ENCODE measurements at regions not wholly inside any gene's neighbourhood (a gene's known extent, or its start where the extent isn't known, plus 50 kb on each side); places are given as distances from the start of the nearest gene placed in this dataset.

- POLR2A ChIA-PET (ENCODE audit: unreplicated experiment): no interaction called here
Observed at GRCh38 chr2:489838-490237, 187.4 kb downstream of the TMEM18 start.

GRCh38 chr2:489084-489483 lies 188.1 kb downstream of the TMEM18 start:
- H4K20me1 ChIP-seq (ENCODE audit: insufficient read depth): no peaks in the 10 kb centered on the region
- no peak overlapping the region for H3K27ac ChIP-seq
- H2AFZ ChIP-seq: no peak overlapping the region
- H3K4me2 ChIP-seq: no peak overlapping the region
- no peaks in the 10 kb centered on the region for H3K79me2 ChIP-seq (ENCODE audit: low read depth)
- no peaks in the 10 kb centered on the region for H3K36me3 ChIP-seq (ENCODE audit: low read depth)
- no peaks in the 10 kb centered on the region for H3K4me1 ChIP-seq (replicated peaks; ENCODE audit: insufficient read depth)
- H3K9me3 ChIP-seq (ENCODE audit: insufficient read depth, low read depth): no peaks in the 10 kb centered on the region
- no TSS peak for BruUV-seq (replicated peaks)
- H3K27me3 ChIP-seq (ENCODE audit: insufficient read depth, low read depth): peaks cover 72% of the 10 kb centered on the region
- no peak for DNase-seq
- intact Hi-C loops (cut with micrococcal nuclease; ENCODE audit: unreplicated experiment): no loop called here
- ChIA-PET POLR2A (ENCODE audit: unreplicated experiment) (no interaction called here), CTCF (no interaction called here)
- H3K9me2 ChIP-seq (ENCODE audit: insufficient read depth): no peaks in the 10 kb centered on the region
- H3F3A ChIP-seq (ENCODE audit: insufficient read depth, low read depth): no peaks in the 10 kb centered on the region
- no peak for TF ChIP-seq CTCF (conservative IDR thresholded peaks at IDR 0.05)
- TF ChIP-seq EZH2 (IDR thresholded peaks at IDR 0.05; ENCODE audit: low read depth): no peak
- H3K4me3 ChIP-seq: no peak overlapping the region

More at GRCh38 chr2:489838-490237, 187.4 kb downstream of the TMEM18 start:
- Histone ChIP-seq H3K27ac (no peak overlapping the region), H3K4me1 (replicated peaks; ENCODE audit: insufficient read depth) (no peaks in the 10 kb centered on the region), H3K9me3 (ENCODE audit: insufficient read depth, low read depth) (no peaks in the 10 kb centered on the region), H3K9me2 (ENCODE audit: insufficient read depth) (no peaks in the 10 kb centered on the region), H3K27me3 (ENCODE audit: insufficient read depth, low read depth) (peaks cover 72% of the 10 kb centered on the region), H3K36me3 (ENCODE audit: low read depth) (no peaks in the 10 kb centered on the region), H4K20me1 (ENCODE audit: insufficient read depth) (no peaks in the 10 kb centered on the region), H3K4me3 (no peak overlapping the region), H2AFZ (no peak overlapping the region), H3K4me2 (no peak overlapping the region), H3K79me2 (ENCODE audit: low read depth) (no peaks in the 10 kb centered on the region), H3F3A (ENCODE audit: insufficient read depth, low read depth) (no peaks in the 10 kb centered on the region)
- no peak for TF ChIP-seq EZH2 (IDR thresholded peaks at IDR 0.05; ENCODE audit: low read depth)
- TF ChIP-seq CTCF (conservative IDR thresholded peaks at IDR 0.05): no peak
- no peak for DNase-seq
- intact Hi-C loops (cut with micrococcal nuclease; ENCODE audit: unreplicated experiment): no loop called here
- CTCF ChIA-PET: no interaction called here
- BruUV-seq (replicated peaks): no TSS peak

GRCh38 chr2:487186-488079 lies 189.8 kb downstream of the TMEM18 start:
- Histone ChIP-seq H3K27me3 (ENCODE audit: insufficient read depth, low read depth) (peaks cover 62% of the 10 kb centered on the region), H3K9me2 (ENCODE audit: insufficient read depth) (no peaks in the 10 kb centered on the region), H4K20me1 (ENCODE audit: insufficient read depth) (no peaks in the 10 kb centered on the region), H3K4me1 (replicated peaks; ENCODE audit: insufficient read depth) (no peaks in the 10 kb centered on the region), H3K79me2 (ENCODE audit: low read depth) (no peaks in the 10 kb centered on the region), H3K4me3 (no peak overlapping the region), H3F3A (ENCODE audit: insufficient read depth, low read depth) (no peaks in the 10 kb centered on the region), H2AFZ (no peak overlapping the region), H3K9me3 (ENCODE audit: insufficient read depth, low read depth) (no peaks in the 10 kb centered on the region), H3K36me3 (ENCODE audit: low read depth) (no peaks in the 10 kb centered on the region), H3K27ac (no peak overlapping the region), H3K4me2 (no peak overlapping the region)
- no peak for DNase-seq
- TF ChIP-seq EZH2 (IDR thresholded peaks at IDR 0.05; ENCODE audit: low read depth) (no peak), CTCF (conservative IDR thresholded peaks at IDR 0.05) (no peak)
- CTCF ChIA-PET: no interaction called here
- intact Hi-C loops (cut with micrococcal nuclease; ENCODE audit: unreplicated experiment): no loop called here
- BruUV-seq (replicated peaks): no TSS peak
- POLR2A ChIA-PET (ENCODE audit: unreplicated experiment): no interaction called here
